Spleen (tissue), 7 donors: ENCODE measurements at regions not wholly inside any gene's neighbourhood (a gene's known extent, or its start where the extent isn't known, plus 50 kb on each side); places are given as distances from the start of the nearest gene placed in this dataset.

Source experiments
- CTCF ChIP-seq, 11 experiments: fragments of 200-600 bp in 7 of 11; fragments of 450-650 bp in 4 of 11; sonication (generic) in 4 of 11; IDR thresholded peaks in 8 of 11; conservative IDR thresholded peaks in 3 of 11; 1 replicate in 7 of 11; 2 replicates in 4 of 11; pipeline versions ENCODE4 v1.4.0 to v1.8.0; 2016 to 2021; ENCODE audit warnings: antibody characterized with exemption in 11 of 11, inconsistent platforms in 4 of 11, mild to moderate bottlenecking in 1 of 11
- POLR2AphosphoS5 ChIP-seq, 3 donors: sonication (generic); formaldehyde crosslinking; IDR thresholded peaks; one replicate each; pipeline ENCODE4 v1.5.1; 2017; ENCODE audit warnings: antibody characterized with exemption in 3 of 3
- donor health status: DM: no; HTN: no; CAD: no; lungs with moderate emphysema.
- donor health status: DM: no; HTN: no; CAD: no.
- donor health status: DM: no; HTN: no; CAD: no.

- no peak for TF ChIP-seq POLR2AphosphoS5 (IDR thresholded peaks at IDR 0.05)
- TF ChIP-seq CTCF (IDR thresholded peaks at IDR 0.05 in 8 of 11, conservative IDR thresholded peaks at IDR 0.05 in 3 of 11): no peak
These were observed 399.7 kb upstream of the ADGRB3 start for GRCh38 chr6:68235326-68235784.
